SKM-1 treated with dmso at 0.1 percent for 144 hours (cell line): ENCODE measurements at regions not wholly inside any gene's neighbourhood (a gene's known extent, or its start where the extent isn't known, plus 50 kb on each side); places are given as distances from the start of the nearest gene placed in this dataset.

ENCODE experiments used
- DNase-seq: peaks from one replicate; lab custom pipeline; 2025; ENCODE audit not compliant: unreplicated experiment; lab: John Stamatoyannopoulos, UW

- DNase-seq: no peak
Measured at GRCh38 chr6:169083508-169083874, 170.2 kb downstream of the THBS2 start.

GRCh38 chr6:169082817-169083507, 170.7 kb downstream of the THBS2 start:
- no peak for DNase-seq

- DNase-seq: no peak
Measured at GRCh38 chr6:169082093-169082492, 171.6 kb downstream of the THBS2 start.

- DNase-seq: no peak
Measured at GRCh38 chr6:169081248-169081647, 172.4 kb downstream of the THBS2 start.

- DNase-seq: no peak
Measured at GRCh38 chr6:169079650-169080049, 174.0 kb downstream of the THBS2 start.

GRCh38 chr6:169078399-169079145, 175.1 kb downstream of the THBS2 start:
- DNase-seq: no peak

- no peak for DNase-seq
Measured at GRCh38 chr6:169075915-169076654, 177.6 kb downstream of the THBS2 start.

- DNase-seq: no peak
Measured at GRCh38 chr6:169075211-169075914, 178.3 kb downstream of the THBS2 start.

GRCh38 chr6:169074526-169074925, 179.1 kb downstream of the THBS2 start:
- DNase-seq: no peak

- DNase-seq: no peak
Measured at GRCh38 chr6:169073311-169073710, 180.3 kb downstream of the THBS2 start.

GRCh38 chr6:169072127-169073042, 181.3 kb downstream of the THBS2 start:
- no peak for DNase-seq

GRCh38 chr6:169071394-169071793, 182.3 kb downstream of the THBS2 start:
- DNase-seq: no peak

- DNase-seq: no peak
Measured at GRCh38 chr6:169070506-169071176, 183.0 kb downstream of the THBS2 start.

GRCh38 chr6:169069356-169069755, 184.3 kb downstream of the THBS2 start:
- no peak for DNase-seq

- no peak for DNase-seq
Measured at GRCh38 chr6:169064194-169064593, 189.5 kb downstream of the THBS2 start.

- no peak for DNase-seq
Measured at GRCh38 chr6:169062272-169062671, 191.4 kb downstream of the THBS2 start.

- DNase-seq: no peak
Measured at GRCh38 chr6:169058634-169059033, 195.0 kb downstream of the THBS2 start.

- no peak for DNase-seq
Measured at GRCh38 chr6:169052462-169052861, 201.2 kb downstream of the THBS2 start.

GRCh38 chr6:169051371-169051770, 202.3 kb downstream of the THBS2 start:
- DNase-seq: no peak

- DNase-seq: no peak
Measured at GRCh38 chr6:169048865-169049205, 204.8 kb downstream of the THBS2 start.
